ENCODE measurements at regions not wholly inside any gene's neighbourhood (a gene's known extent, or its start where the extent isn't known, plus 50 kb on each side); places are given as distances from the start of the nearest gene placed in this dataset.

DNA sequence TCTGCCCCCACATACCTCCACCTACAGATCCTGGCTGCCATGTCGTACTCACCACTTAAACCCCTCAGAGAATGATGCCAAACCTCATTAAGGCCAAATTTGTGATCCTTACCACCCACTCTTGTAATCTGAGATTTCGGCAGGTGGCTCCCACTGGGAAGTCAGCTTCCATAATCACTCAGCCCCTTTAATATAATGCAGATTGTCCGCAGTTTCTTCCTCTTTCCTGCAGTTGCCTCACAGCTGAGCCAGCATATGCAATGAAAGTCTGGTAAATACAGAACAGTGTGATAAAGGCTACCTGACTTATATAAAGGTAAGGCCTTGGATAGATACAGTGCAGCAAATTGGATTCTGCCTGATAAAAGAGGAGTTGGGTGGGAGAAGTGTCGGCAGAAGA lies 515.2 kb upstream of the TENM4 start:
- TF ChIP-seq, protein P1, sequence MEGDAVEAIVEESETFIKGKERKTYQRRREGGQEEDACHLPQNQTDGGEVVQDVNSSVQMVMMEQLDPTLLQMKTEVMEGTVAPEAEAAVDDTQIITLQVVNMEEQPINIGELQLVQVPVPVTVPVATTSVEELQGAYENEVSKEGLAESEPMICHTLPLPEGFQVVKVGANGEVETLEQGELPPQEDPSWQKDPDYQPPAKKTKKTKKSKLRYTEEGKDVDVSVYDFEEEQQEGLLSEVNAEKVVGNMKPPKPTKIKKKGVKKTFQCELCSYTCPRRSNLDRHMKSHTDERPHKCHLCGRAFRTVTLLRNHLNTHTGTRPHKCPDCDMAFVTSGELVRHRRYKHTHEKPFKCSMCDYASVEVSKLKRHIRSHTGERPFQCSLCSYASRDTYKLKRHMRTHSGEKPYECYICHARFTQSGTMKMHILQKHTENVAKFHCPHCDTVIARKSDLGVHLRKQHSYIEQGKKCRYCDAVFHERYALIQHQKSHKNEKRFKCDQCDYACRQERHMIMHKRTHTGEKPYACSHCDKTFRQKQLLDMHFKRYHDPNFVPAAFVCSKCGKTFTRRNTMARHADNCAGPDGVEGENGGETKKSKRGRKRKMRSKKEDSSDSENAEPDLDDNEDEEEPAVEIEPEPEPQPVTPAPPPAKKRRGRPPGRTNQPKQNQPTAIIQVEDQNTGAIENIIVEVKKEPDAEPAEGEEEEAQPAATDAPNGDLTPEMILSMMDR (IDR thresholded peaks at IDR 0.05) = no peak
- TF ChIP-seq, protein P2, sequence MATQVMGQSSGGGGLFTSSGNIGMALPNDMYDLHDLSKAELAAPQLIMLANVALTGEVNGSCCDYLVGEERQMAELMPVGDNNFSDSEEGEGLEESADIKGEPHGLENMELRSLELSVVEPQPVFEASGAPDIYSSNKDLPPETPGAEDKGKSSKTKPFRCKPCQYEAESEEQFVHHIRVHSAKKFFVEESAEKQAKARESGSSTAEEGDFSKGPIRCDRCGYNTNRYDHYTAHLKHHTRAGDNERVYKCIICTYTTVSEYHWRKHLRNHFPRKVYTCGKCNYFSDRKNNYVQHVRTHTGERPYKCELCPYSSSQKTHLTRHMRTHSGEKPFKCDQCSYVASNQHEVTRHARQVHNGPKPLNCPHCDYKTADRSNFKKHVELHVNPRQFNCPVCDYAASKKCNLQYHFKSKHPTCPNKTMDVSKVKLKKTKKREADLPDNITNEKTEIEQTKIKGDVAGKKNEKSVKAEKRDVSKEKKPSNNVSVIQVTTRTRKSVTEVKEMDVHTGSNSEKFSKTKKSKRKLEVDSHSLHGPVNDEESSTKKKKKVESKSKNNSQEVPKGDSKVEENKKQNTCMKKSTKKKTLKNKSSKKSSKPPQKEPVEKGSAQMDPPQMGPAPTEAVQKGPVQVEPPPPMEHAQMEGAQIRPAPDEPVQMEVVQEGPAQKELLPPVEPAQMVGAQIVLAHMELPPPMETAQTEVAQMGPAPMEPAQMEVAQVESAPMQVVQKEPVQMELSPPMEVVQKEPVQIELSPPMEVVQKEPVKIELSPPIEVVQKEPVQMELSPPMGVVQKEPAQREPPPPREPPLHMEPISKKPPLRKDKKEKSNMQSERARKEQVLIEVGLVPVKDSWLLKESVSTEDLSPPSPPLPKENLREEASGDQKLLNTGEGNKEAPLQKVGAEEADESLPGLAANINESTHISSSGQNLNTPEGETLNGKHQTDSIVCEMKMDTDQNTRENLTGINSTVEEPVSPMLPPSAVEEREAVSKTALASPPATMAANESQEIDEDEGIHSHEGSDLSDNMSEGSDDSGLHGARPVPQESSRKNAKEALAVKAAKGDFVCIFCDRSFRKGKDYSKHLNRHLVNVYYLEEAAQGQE (IDR thresholded peaks at IDR 0.05; ENCODE audit: insufficient read depth in 1 of 2, low read depth in 2 of 2, low read length in 1 of 2) = no peak

All from Panc1 (cell line).